ENCODE measurements at regions not wholly inside any gene's neighbourhood (a gene's known extent, or its start where the extent isn't known, plus 50 kb on each side); places are given as distances from the start of the nearest gene placed in this dataset.

DNA sequence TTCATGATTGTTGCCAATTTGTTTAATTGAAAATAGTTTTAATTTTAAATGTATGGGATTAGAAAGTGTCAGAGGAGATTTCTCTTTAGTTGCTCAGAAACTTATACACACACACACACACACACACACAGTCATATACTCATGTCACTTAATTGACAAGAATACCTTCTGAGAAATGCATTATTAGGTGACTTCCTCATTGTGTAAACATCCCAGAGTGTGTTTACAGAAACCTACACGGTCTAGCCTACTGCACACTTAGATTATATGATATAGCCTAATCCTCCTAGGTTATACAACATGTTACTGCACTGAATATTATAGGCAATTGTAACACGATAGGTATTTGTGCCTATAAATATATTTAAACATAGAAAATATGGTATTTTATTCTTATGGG is 1327.4 kb downstream of the FSTL5 start:
- no peak for TF ChIP-seq CTCF (IDR thresholded peaks at IDR 0.05)
- no peak for TF ChIP-seq POLR2A (IDR thresholded peaks at IDR 0.05)
- no peak for TF ChIP-seq POLR2AphosphoS5 (IDR thresholded peaks at IDR 0.05)
- TF ChIP-seq EP300 (IDR thresholded peaks at IDR 0.05; ENCODE audit: low read depth), result no peak
